COLO668 (cell line): ENCODE measurements at regions not wholly inside any gene's neighbourhood (a gene's known extent, or its start where the extent isn't known, plus 50 kb on each side); places are given as distances from the start of the nearest gene placed in this dataset.

Experiments used
- DNase-seq: peaks from one replicate; lab custom pipeline; 2025; ENCODE audit not compliant: unreplicated experiment; lab: John Stamatoyannopoulos, UW

GRCh38 chr4:136769717-136770116, 762.6 kb downstream of the PCDH18 start:
- no peak for DNase-seq

- DNase-seq = no peak
Measured at GRCh38 chr4:136768925-136769275, 763.4 kb downstream of the PCDH18 start.

- no peak for DNase-seq
Measured at GRCh38 chr4:136768213-136768924, 763.9 kb downstream of the PCDH18 start.

- DNase-seq = no peak
Measured at GRCh38 chr4:136763919-136764318, 768.4 kb downstream of the PCDH18 start.

GRCh38 chr4:136755531-136755916, 776.8 kb downstream of the PCDH18 start:
- DNase-seq = no peak

- DNase-seq = no peak
Measured at GRCh38 chr4:136754810-136755530, 777.3 kb downstream of the PCDH18 start.

GRCh38 chr4:136751556-136751955, 780.7 kb downstream of the PCDH18 start:
- no peak for DNase-seq

- no peak for DNase-seq
Measured at GRCh38 chr4:136750897-136751296, 781.4 kb downstream of the PCDH18 start.

- no peak for DNase-seq
Measured at GRCh38 chr4:136749989-136750388, 782.3 kb downstream of the PCDH18 start.

GRCh38 chr4:136748773-136749172, 783.5 kb downstream of the PCDH18 start:
- no peak for DNase-seq

GRCh38 chr4:136748165-136748564, 784.1 kb downstream of the PCDH18 start:
- DNase-seq = no peak

GRCh38 chr4:136743238-136743637, 789.1 kb downstream of the PCDH18 start:
- no peak for DNase-seq

GRCh38 chr4:136742333-136742732, 790.0 kb downstream of the PCDH18 start:
- DNase-seq = no peak

- DNase-seq = no peak
Measured at GRCh38 chr4:136741468-136741867, 790.8 kb downstream of the PCDH18 start.

- no peak for DNase-seq
Measured at GRCh38 chr4:136740326-136740725, 792.0 kb downstream of the PCDH18 start.

- no peak for DNase-seq
Measured at GRCh38 chr4:136737066-136737465, 795.2 kb downstream of the PCDH18 start.

- DNase-seq = no peak
Measured at GRCh38 chr4:136731025-136731424, 801.3 kb downstream of the PCDH18 start.

GRCh38 chr4:136725286-136726081, 806.8 kb downstream of the PCDH18 start:
- no peak for DNase-seq

- DNase-seq = no peak
Measured at GRCh38 chr4:136713140-136713539, 819.2 kb downstream of the PCDH18 start.

GRCh38 chr4:136709897-136710296, 822.4 kb downstream of the PCDH18 start:
- no peak for DNase-seq

- no peak for DNase-seq
Measured at GRCh38 chr4:136706942-136707341, 825.4 kb downstream of the PCDH18 start.

- no peak for DNase-seq
Measured at GRCh38 chr4:136699905-136700304, 832.4 kb downstream of the PCDH18 start.
